ENCODE measurements at regions not wholly inside any gene's neighbourhood (a gene's known extent, or its start where the extent isn't known, plus 50 kb on each side); places are given as distances from the start of the nearest gene placed in this dataset.

DNA sequence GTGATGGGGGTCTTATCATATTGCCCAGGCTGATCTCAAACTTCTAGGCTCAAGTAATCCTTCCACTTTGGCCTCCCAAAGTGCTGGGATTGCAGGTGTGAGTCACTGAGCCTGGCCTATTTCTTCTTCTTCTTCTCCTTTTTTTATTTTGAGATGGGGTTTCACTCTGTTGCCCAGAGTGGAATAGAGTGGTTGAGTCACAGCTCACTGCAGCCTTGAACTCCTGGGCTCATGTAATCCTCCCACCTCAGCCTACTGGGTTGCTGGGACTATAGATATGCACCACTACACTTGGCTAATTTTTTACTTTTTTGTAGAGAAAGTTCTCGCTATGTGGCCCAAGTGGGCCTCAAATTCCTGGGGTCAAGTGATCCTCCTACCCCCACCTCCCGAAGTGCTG is 124.3 kb downstream of the SKIDA1 start:
- TF ChIP-seq EGR1 (IDR thresholded peaks at IDR 0.05) (no peak), YY1 (IDR thresholded peaks at IDR 0.05; ENCODE audit: low read depth) (no peak), EP300 (IDR thresholded peaks at IDR 0.05; ENCODE audit: borderline replicate concordance) (no peak), RAD21 (IDR thresholded peaks at IDR 0.05; ENCODE audit: low read depth) (no peak), FOXM1 (IDR thresholded peaks at IDR 0.05; ENCODE audit: borderline replicate concordance, low read depth) (no peak), CREB1 (IDR thresholded peaks at IDR 0.05; ENCODE audit: low read depth) (no peak), CEBPB (IDR thresholded peaks at IDR 0.05) (no peak), TCF12 (IDR thresholded peaks at IDR 0.05; ENCODE audit: low read depth) (no peak)

DNA sequence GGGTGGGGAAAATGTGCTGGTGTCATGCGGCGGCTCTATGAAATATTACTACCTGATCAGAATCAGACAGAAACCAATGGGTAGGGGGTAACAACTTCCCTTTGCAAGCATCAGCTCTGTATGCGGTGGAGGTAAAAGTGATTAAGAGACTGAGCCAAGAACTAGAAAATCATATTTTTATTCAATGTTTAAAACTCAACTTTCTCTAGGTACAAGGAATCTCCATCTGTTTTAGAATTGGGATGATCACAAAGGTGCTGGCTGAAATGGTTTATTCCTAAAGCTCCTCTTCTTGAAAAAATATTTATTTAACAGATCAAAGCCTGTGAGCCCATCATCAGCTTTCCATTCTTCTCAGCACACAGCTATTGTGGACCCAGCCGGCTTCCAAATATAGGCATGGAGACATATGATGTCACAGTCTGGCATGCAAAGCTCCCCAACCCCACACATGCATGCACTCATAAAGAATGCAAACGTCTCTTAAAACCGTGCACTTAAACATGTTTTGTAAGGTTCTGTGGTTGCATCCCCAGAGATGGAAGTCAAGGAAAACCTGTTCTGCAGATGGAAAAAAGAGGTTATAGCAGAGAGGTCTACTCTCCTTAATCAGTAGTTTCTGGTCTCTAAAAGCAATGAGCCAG is 126.0 kb downstream of the SKIDA1 start:
- peak; percentile 9; the same call in 1 of the 2 replicates for TF ChIP-seq EP300 (IDR thresholded peaks at IDR 0.05; ENCODE audit: borderline replicate concordance)
- TF ChIP-seq, protein P1, sequence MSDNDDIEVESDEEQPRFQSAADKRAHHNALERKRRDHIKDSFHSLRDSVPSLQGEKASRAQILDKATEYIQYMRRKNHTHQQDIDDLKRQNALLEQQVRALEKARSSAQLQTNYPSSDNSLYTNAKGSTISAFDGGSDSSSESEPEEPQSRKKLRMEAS (IDR thresholded peaks at IDR 0.05) = 0 out of 2 replicates have a peak, but pooled peaks have one; percentile 20
- TF ChIP-seq CEBPB (IDR thresholded peaks at IDR 0.05) = no peak

DNA sequence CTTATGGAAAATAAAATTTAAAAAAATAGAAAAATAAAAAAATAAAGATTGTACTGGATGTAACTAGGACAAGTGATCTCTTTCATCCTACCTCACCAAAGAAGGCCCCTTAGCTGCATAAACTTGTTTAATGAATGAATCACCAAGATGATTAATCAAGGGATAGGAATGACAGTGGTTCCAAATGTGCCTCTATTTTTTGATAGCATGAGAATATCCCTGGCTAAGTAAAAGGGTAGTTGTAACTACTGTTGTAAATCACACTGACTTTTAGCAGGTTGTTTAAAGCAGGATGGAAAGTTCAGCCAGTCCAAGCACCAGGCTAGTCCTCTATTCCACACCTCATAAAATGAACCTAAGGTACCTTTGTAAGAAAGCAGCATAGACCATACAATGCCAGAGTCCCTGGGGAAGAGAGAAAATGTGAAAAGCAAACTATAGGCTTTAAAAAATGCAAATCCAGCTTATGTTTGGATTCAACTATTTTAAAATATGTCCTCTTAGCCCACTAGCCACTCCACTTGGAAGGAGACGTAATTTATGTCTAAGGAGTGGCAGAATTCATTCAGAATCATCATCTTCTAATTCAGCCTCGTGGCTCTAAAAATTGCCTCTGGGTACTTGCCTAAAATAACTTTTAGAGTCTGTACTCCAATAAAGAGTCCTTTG is 126.8 kb downstream of the SKIDA1 start:
- TF ChIP-seq TCF12 (IDR thresholded peaks at IDR 0.05; ENCODE audit: low read depth) = no peak
- TF ChIP-seq ZBTB7A (IDR thresholded peaks at IDR 0.05; ENCODE audit: low read depth) = no peak
- no peak for TF ChIP-seq CREB1 (IDR thresholded peaks at IDR 0.05; ENCODE audit: low read depth)
- no peak for TF ChIP-seq TAF1 (IDR thresholded peaks at IDR 0.05; ENCODE audit: low read depth)
- no peak for TF ChIP-seq NFIC (IDR thresholded peaks at IDR 0.05)
- TF ChIP-seq EP300 (IDR thresholded peaks at IDR 0.05; ENCODE audit: borderline replicate concordance) = no peak
- no peak for TF ChIP-seq RAD21 (IDR thresholded peaks at IDR 0.05; ENCODE audit: low read depth)
- no peak for TF ChIP-seq CEBPB (IDR thresholded peaks at IDR 0.05)
- TF ChIP-seq, protein P2, sequence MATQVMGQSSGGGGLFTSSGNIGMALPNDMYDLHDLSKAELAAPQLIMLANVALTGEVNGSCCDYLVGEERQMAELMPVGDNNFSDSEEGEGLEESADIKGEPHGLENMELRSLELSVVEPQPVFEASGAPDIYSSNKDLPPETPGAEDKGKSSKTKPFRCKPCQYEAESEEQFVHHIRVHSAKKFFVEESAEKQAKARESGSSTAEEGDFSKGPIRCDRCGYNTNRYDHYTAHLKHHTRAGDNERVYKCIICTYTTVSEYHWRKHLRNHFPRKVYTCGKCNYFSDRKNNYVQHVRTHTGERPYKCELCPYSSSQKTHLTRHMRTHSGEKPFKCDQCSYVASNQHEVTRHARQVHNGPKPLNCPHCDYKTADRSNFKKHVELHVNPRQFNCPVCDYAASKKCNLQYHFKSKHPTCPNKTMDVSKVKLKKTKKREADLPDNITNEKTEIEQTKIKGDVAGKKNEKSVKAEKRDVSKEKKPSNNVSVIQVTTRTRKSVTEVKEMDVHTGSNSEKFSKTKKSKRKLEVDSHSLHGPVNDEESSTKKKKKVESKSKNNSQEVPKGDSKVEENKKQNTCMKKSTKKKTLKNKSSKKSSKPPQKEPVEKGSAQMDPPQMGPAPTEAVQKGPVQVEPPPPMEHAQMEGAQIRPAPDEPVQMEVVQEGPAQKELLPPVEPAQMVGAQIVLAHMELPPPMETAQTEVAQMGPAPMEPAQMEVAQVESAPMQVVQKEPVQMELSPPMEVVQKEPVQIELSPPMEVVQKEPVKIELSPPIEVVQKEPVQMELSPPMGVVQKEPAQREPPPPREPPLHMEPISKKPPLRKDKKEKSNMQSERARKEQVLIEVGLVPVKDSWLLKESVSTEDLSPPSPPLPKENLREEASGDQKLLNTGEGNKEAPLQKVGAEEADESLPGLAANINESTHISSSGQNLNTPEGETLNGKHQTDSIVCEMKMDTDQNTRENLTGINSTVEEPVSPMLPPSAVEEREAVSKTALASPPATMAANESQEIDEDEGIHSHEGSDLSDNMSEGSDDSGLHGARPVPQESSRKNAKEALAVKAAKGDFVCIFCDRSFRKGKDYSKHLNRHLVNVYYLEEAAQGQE (IDR thresholded peaks at IDR 0.05; ENCODE audit: low read depth) = no peak
- TF ChIP-seq, protein P3, sequence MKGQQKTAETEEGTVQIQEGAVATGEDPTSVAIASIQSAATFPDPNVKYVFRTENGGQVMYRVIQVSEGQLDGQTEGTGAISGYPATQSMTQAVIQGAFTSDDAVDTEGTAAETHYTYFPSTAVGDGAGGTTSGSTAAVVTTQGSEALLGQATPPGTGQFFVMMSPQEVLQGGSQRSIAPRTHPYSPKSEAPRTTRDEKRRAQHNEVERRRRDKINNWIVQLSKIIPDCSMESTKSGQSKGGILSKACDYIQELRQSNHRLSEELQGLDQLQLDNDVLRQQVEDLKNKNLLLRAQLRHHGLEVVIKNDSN (IDR thresholded peaks at IDR 0.05) = no peak
- TF ChIP-seq YY1 (IDR thresholded peaks at IDR 0.05; ENCODE audit: low read depth) = no peak

DNA sequence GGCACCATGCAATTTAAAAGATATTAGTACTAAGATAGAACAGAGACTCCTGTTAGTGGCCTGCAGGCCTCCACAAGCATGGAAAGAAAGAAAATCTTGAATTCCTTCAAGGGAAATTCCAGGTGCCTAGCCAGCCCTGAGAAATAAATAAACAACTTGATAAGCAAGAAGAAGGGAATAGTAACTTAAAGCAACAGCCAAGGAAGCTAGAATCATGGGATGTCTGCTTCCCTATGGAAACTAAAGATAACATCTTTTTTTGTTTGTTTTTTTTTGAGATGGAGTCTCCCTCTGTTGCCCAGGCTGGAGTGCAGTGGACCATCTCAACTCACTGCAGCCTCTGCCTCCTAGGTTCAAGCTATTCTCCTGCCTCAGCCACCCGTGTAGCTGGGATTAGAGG is 128.6 kb downstream of the SKIDA1 start:
- TF ChIP-seq TAF1 (IDR thresholded peaks at IDR 0.05; ENCODE audit: low read depth) (no peak), EGR1 (IDR thresholded peaks at IDR 0.05) (no peak), FOXM1 (IDR thresholded peaks at IDR 0.05; ENCODE audit: borderline replicate concordance, low read depth) (no peak), CEBPB (IDR thresholded peaks at IDR 0.05) (no peak), TCF12 (IDR thresholded peaks at IDR 0.05; ENCODE audit: low read depth) (no peak), TEAD4 (IDR thresholded peaks at IDR 0.05) (no peak), RAD21 (IDR thresholded peaks at IDR 0.05; ENCODE audit: low read depth) (no peak), CREB1 (IDR thresholded peaks at IDR 0.05; ENCODE audit: low read depth) (no peak), ZBTB7A (IDR thresholded peaks at IDR 0.05; ENCODE audit: low read depth) (no peak), EP300 (IDR thresholded peaks at IDR 0.05; ENCODE audit: borderline replicate concordance) (no peak), YY1 (IDR thresholded peaks at IDR 0.05; ENCODE audit: low read depth) (no peak), NFIC (IDR thresholded peaks at IDR 0.05) (no peak)
- TF ChIP-seq, protein P1 (IDR thresholded peaks at IDR 0.05) = no peak
- TF ChIP-seq, protein P3 (IDR thresholded peaks at IDR 0.05) = no peak
- TF ChIP-seq, protein P2 (IDR thresholded peaks at IDR 0.05; ENCODE audit: low read depth) = no peak

DNA sequence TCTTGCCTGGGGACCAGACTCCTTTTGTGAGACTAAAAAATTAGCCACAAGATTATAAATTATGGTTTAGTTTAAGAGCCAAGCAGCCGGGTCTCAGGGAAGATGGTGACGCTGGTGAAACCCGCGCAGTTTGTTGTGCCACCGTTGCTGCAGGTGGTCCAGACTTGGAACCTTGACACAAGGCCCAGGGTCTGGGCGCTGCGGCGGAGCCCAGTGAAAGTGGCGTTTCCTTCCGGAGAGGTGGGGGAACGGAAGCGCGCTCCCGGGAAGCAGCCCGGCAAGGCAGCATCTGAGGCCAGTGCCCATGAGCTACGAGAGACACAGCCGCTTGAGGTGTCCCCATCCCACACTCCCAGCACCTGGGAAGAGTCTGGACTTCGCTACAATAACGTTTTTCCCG is 131.6 kb downstream of the SKIDA1 start:
- TF ChIP-seq NFIC (IDR thresholded peaks at IDR 0.05) = no peak
- TF ChIP-seq CEBPB (IDR thresholded peaks at IDR 0.05) = no peak
- no peak for TF ChIP-seq CREB1 (IDR thresholded peaks at IDR 0.05; ENCODE audit: low read depth)
- TF ChIP-seq, protein P2 (IDR thresholded peaks at IDR 0.05; ENCODE audit: low read depth) = no peak
- no peak for TF ChIP-seq EP300 (IDR thresholded peaks at IDR 0.05; ENCODE audit: borderline replicate concordance)
- TF ChIP-seq, protein P3 (IDR thresholded peaks at IDR 0.05) = no peak

Data from Ishikawa (cell line).